A673 (cell line): ENCODE measurements at regions not wholly inside any gene's neighbourhood (a gene's known extent, or its start where the extent isn't known, plus 50 kb on each side); places are given as distances from the start of the nearest gene placed in this dataset.

Experiments
- BruUV-seq: library from RNA; stranded (reverse); fragments of 400-500 nt; replicated peaks from 2 replicates; lab custom pipeline; 2021; lab: Mats Ljungman, UMichigan
- CTCF ChIA-PET: fragments of 300-600 bp; sonication (Branson Sonifier 250); formaldehyde crosslinking; loops from one replicate; lab custom pipeline; 2022; ENCODE audit warnings: antibody characterized with exemption; lab: Charles Lee
- POLR2A ChIA-PET: fragments of 300-600 bp; sonication (Branson Sonifier 250); formaldehyde crosslinking; loops from one replicate; lab custom pipeline; 2022; ENCODE audit warnings: antibody characterized with exemption; ENCODE audit not compliant: low non-redundant PET; lab: Charles Lee
- DNase-seq: peaks from one replicate; pipeline ENCODE4 v3.0.0-alpha.2; 2015; ENCODE audit warnings: low spot score
- H3K27ac ChIP-seq: fragments of 200-600 bp; sonication (generic); 2 replicates; pipeline ENCODE4 v1.5.1; 2016; ENCODE audit warnings: mixed run types, low read depth, mild to moderate bottlenecking, mixed read lengths, antibody characterized with exemption, low read length; ENCODE audit not compliant: poor library complexity, severe bottlenecking
- H3K27me3 ChIP-seq: fragments of 200-600 bp; sonication (generic); replicated peaks from 2 replicates; pipeline ENCODE4 v1.6.1; 2017; ENCODE audit warnings: mixed run types, low read depth, mild to moderate bottlenecking, mixed read lengths, antibody characterized with exemption, low read length; ENCODE audit not compliant: insufficient read depth, poor library complexity
- H3K36me3 ChIP-seq: fragments of 200-600 bp; sonication (generic); 2 replicates; pipeline ENCODE4 v1.6.1; 2016; ENCODE audit warnings: mixed run types, mild to moderate bottlenecking, mixed read lengths, antibody characterized with exemption, low read length; ENCODE audit not compliant: insufficient read depth, poor library complexity, severe bottlenecking
- H3K4me1 ChIP-seq: fragments of 200-600 bp; sonication (generic); 2 replicates; pipeline ENCODE4 v1.6.1; 2017; ENCODE audit warnings: mixed run types, mild to moderate bottlenecking, mixed read lengths, antibody characterized with exemption, low read length; ENCODE audit not compliant: insufficient read depth, poor library complexity, severe bottlenecking
- H3K4me3 ChIP-seq: fragments of 200-600 bp; sonication (generic); 2 replicates; pipeline ENCODE4 v1.5.1; 2016; ENCODE audit warnings: low read depth, mixed run types, mild to moderate bottlenecking, mixed read lengths, low read length; ENCODE audit not compliant: poor library complexity, severe bottlenecking
- H3K9me3 ChIP-seq: fragments of 200-600 bp; sonication (generic); 2 replicates; pipeline ENCODE4 v1.6.1; 2016; ENCODE audit warnings: mixed run types, low read depth, mild to moderate bottlenecking, mixed read lengths, antibody characterized with exemption, low read length; ENCODE audit not compliant: poor library complexity, severe bottlenecking
- CTCF ChIP-seq: fragments of 300-800, 200-600 bp; sonication (generic); conservative IDR thresholded peaks from 2 replicates; pipeline ENCODE4 v1.5.1; 2017; ENCODE audit warnings: low read depth, mild to moderate bottlenecking, antibody characterized with exemption, low read length, moderate library complexity, mixed read lengths
- EZH2 ChIP-seq: fragments of 200-600 bp; sonication (generic); IDR thresholded peaks from 2 replicates; pipeline ENCODE4 v1.6.1; 2017; ENCODE audit warnings: borderline replicate concordance, low read depth, mild to moderate bottlenecking, mixed read lengths, antibody characterized with exemption, low read length; ENCODE audit not compliant: poor library complexity, severe bottlenecking
- intact Hi-C: fragments of 100-400 bp; cut with micrococcal nuclease; formaldehyde crosslinking; loops from one replicate; pipeline ENCODE4 v1.10.0; 2022; ENCODE audit not compliant: unreplicated experiment

- POLR2A ChIA-PET, result no interaction called here
- no TSS peak for BruUV-seq
- H3K27ac ChIP-seq, result no peak overlapping the region
- no peaks in the 10 kb centered on the region for H3K9me3 ChIP-seq
- CTCF ChIA-PET, result no interaction called here
- H3K4me3 ChIP-seq, result no peak overlapping the region
- H3K4me1 ChIP-seq, result no peaks in the 10 kb centered on the region
- H3K36me3 ChIP-seq, result no peaks in the 10 kb centered on the region
- no peak for DNase-seq
- TF ChIP-seq CTCF, result no peak
- TF ChIP-seq EZH2, result no peak
- intact Hi-C loops, result no loop called here
- H3K27me3 ChIP-seq, result no peaks in the 10 kb centered on the region
Measured at GRCh38 chr2:150646746-150647145, 159.3 kb upstream of the RND3 start.

- no peak overlapping the region for H3K4me3 ChIP-seq
- no TSS peak for BruUV-seq
- ChIA-PET CTCF (no interaction called here), POLR2A (no interaction called here)
- H3K4me1 ChIP-seq, result no peaks in the 10 kb centered on the region
- H3K27ac ChIP-seq, result no peak overlapping the region
- H3K27me3 ChIP-seq, result no peaks in the 10 kb centered on the region
- intact Hi-C loops, result no loop called here
- H3K9me3 ChIP-seq, result no peaks in the 10 kb centered on the region
- no peak for DNase-seq
- no peaks in the 10 kb centered on the region for H3K36me3 ChIP-seq
- no peak for TF ChIP-seq EZH2
- TF ChIP-seq CTCF, result no peak
Measured at GRCh38 chr2:150644298-150645067, 157.0 kb upstream of the RND3 start.

- TF ChIP-seq EZH2, result no peak
- no peak for TF ChIP-seq CTCF
- POLR2A ChIA-PET, result no interaction called here
- CTCF ChIA-PET, result no interaction called here
- no peaks in the 10 kb centered on the region for H3K27me3 ChIP-seq
- BruUV-seq, result no TSS peak
- no peak overlapping the region for H3K27ac ChIP-seq
- H3K4me1 ChIP-seq, result no peaks in the 10 kb centered on the region
- H3K9me3 ChIP-seq, result no peaks in the 10 kb centered on the region
- intact Hi-C loops, result no loop called here
- H3K4me3 ChIP-seq, result no peak overlapping the region
- H3K36me3 ChIP-seq, result no peaks in the 10 kb centered on the region
- no peak for DNase-seq
Measured at GRCh38 chr2:150643114-150643725, 155.8 kb upstream of the RND3 start.
